ENCODE measurements at regions not wholly inside any gene's neighbourhood (a gene's known extent, or its start where the extent isn't known, plus 50 kb on each side); places are given as distances from the start of the nearest gene placed in this dataset.

GRCh38 chr9:101859620-101860019 is 121.2 kb upstream of the GRIN3A start:
- Histone ChIP-seq H3K9ac (ENCODE audit: low read depth, low read length, poor library complexity, severe bottlenecking) (no peak overlapping the region), H3F3A (ENCODE audit: low read depth) (no peaks in the 10 kb centered on the region), H3K79me2 (ENCODE audit: insufficient read depth, low read length) (no peaks in the 10 kb centered on the region), H3K4me3 (ENCODE audit: low read length, poor library complexity, severe bottlenecking) (no peak overlapping the region), H3K27me3 (ENCODE audit: insufficient read depth, low read length, poor library complexity, severe bottlenecking) (no peaks in the 10 kb centered on the region), H3K4me1 (ENCODE audit: insufficient read depth, low read length, poor library complexity, severe bottlenecking) (peaks cover 12% of the 10 kb centered on the region), H2AFZ (ENCODE audit: low read length) (no peak overlapping the region), H3K4me2 (ENCODE audit: low read depth, low read length, poor library complexity, severe bottlenecking) (no peak overlapping the region), H3K9me2 (replicated peaks; ENCODE audit: low read depth, low read length) (no peaks in the 10 kb centered on the region), H4K20me1 (ENCODE audit: insufficient read depth, low read length, poor library complexity, severe bottlenecking) (no peaks in the 10 kb centered on the region), H3K9me3 (ENCODE audit: insufficient read depth, low read depth, low read length) (no peaks in the 10 kb centered on the region), H3K36me3 (ENCODE audit: insufficient read depth, low read length) (no peaks in the 10 kb centered on the region)
- TF ChIP-seq EZH2phosphoT487 (IDR thresholded peaks at IDR 0.05; ENCODE audit: borderline replicate concordance) (no peak), CTCF (conservative IDR thresholded peaks at IDR 0.05; ENCODE audit: low read length) (no peak)

GRCh38 chr9:101858026-101858425 is 119.6 kb upstream of the GRIN3A start:
- Histone ChIP-seq H3K36me3 (ENCODE audit: insufficient read depth, low read length) (no peaks in the 10 kb centered on the region), H4K20me1 (ENCODE audit: insufficient read depth, low read length, poor library complexity, severe bottlenecking) (no peaks in the 10 kb centered on the region), H3F3A (ENCODE audit: low read depth) (no peaks in the 10 kb centered on the region), H3K79me2 (ENCODE audit: insufficient read depth, low read length) (no peaks in the 10 kb centered on the region), H3K9ac (ENCODE audit: low read depth, low read length, poor library complexity, severe bottlenecking) (no peak overlapping the region), H3K4me3 (ENCODE audit: low read length, poor library complexity, severe bottlenecking) (no peak overlapping the region), H3K27me3 (ENCODE audit: insufficient read depth, low read length, poor library complexity, severe bottlenecking) (no peaks in the 10 kb centered on the region), H3K4me2 (ENCODE audit: low read depth, low read length, poor library complexity, severe bottlenecking) (no peak overlapping the region), H3K9me3 (ENCODE audit: insufficient read depth, low read depth, low read length) (no peaks in the 10 kb centered on the region), H2AFZ (ENCODE audit: low read length) (no peak overlapping the region), H3K9me2 (replicated peaks; ENCODE audit: low read depth, low read length) (no peaks in the 10 kb centered on the region), H3K4me1 (ENCODE audit: insufficient read depth, low read length, poor library complexity, severe bottlenecking) (peaks cover 3% of the 10 kb centered on the region)
- no peak for TF ChIP-seq CTCF (conservative IDR thresholded peaks at IDR 0.05; ENCODE audit: low read length)
- TF ChIP-seq EZH2phosphoT487 (IDR thresholded peaks at IDR 0.05; ENCODE audit: borderline replicate concordance) = no peak

GRCh38 chr9:101849102-101849707 is 110.8 kb upstream of the GRIN3A start:
- Histone ChIP-seq H3K36me3 (ENCODE audit: insufficient read depth, low read length) (no peaks in the 10 kb centered on the region), H3K9me3 (ENCODE audit: insufficient read depth, low read depth, low read length) (no peaks in the 10 kb centered on the region), H3K9ac (ENCODE audit: low read depth, low read length, poor library complexity, severe bottlenecking) (no peak overlapping the region), H4K20me1 (ENCODE audit: insufficient read depth, low read length, poor library complexity, severe bottlenecking) (no peaks in the 10 kb centered on the region), H3K79me2 (ENCODE audit: insufficient read depth, low read length) (no peaks in the 10 kb centered on the region), H3K9me2 (replicated peaks; ENCODE audit: low read depth, low read length) (no peaks in the 10 kb centered on the region), H3K27me3 (ENCODE audit: insufficient read depth, low read length, poor library complexity, severe bottlenecking) (no peaks in the 10 kb centered on the region), H3K4me2 (ENCODE audit: low read depth, low read length, poor library complexity, severe bottlenecking) (no peak overlapping the region), H3K4me1 (ENCODE audit: insufficient read depth, low read length, poor library complexity, severe bottlenecking) (no peaks in the 10 kb centered on the region), H2AFZ (ENCODE audit: low read length) (0 out of 2 replicates have a peak overlapping the region, but pooled peaks have one; percentile 38), H3K4me3 (ENCODE audit: low read length, poor library complexity, severe bottlenecking) (no peak overlapping the region), H3F3A (ENCODE audit: low read depth) (no peaks in the 10 kb centered on the region)
- TF ChIP-seq CTCF (conservative IDR thresholded peaks at IDR 0.05; ENCODE audit: low read length) (no peak), EZH2phosphoT487 (IDR thresholded peaks at IDR 0.05; ENCODE audit: borderline replicate concordance) (no peak)
